Pulmonary artery endothelial cell (primary cell): ENCODE measurements at regions not wholly inside any gene's neighbourhood (a gene's known extent, or its start where the extent isn't known, plus 50 kb on each side); places are given as distances from the start of the nearest gene placed in this dataset.
"Not testable (repeated sequence)": the region's sequence is repeated elsewhere in the genome, so short reads cannot be mapped to it uniquely, and the experiment has no call there.

Experiments
- DNase-seq: peaks from one replicate; pipeline ENCODE4 v3.0.0-alpha.2; 2011; ENCODE audit warnings: low read depth, low spot score

GRCh38 chr4:31259119-31259518, 539.0 kb downstream of the PCDH7 start:
- DNase-seq: no peak

DNA sequence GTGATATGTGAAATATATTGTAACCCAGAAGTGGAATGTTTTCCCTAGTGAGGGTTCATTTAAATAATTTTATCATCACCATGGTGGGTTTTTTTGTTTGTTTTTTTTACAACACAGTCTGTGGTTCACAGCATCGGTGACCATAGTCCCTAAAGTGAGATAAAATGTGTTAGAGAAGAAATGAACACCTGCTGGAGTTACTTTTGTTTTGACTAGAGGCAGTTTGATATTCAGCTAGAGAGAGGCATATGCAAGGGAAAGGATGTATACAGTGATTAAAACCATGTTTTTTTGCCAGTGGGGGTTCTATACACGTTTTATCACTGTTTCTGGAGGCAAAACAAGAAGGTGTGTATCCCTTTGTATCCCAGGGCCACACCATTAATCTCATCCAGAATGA, 541.5 kb downstream of the PCDH7 start:
- no peak for DNase-seq

DNA sequence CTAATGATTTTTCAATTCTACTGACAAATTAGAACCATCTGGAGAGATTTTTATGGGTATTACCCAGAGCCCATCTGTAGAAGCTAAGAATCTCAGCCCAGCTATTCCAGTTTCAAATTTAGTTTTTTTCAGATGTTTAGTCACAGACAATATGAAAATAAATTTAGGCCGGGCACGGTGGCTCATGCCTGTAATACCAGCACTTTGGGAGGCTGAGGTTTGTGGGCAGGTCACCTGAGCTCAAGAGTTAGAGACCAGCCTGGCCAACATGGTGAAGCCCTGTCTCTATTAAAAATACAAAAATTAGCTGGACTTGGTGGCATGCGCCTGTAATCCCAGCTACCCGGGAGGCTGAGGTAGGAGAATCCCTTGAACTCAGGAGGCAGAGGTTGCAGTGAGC, 545.9 kb downstream of the PCDH7 start:
- DNase-seq: not testable (repeated sequence)

- no peak for DNase-seq
Observed at GRCh38 chr4:31272331-31273061, 552.3 kb downstream of the PCDH7 start.

DNA sequence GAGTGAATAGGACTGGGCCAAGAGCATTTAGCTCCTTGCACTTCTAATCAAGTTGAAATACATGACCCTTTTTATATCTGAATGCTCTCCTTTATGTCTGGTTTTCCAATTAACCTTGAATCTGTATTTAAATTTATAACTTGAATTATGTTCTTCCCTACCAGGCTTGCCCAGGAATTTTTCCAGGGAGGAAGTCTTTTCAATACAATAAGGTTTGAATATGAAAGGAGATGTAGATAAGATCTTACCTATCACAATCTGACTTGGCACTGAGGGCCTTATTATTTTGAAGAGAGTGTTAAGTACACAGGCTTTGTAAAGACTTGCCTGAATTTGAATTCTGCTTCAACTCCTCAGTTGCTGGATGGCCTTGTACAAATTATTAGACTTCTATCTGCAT, 555.7 kb downstream of the PCDH7 start:
- DNase-seq: no peak

DNA sequence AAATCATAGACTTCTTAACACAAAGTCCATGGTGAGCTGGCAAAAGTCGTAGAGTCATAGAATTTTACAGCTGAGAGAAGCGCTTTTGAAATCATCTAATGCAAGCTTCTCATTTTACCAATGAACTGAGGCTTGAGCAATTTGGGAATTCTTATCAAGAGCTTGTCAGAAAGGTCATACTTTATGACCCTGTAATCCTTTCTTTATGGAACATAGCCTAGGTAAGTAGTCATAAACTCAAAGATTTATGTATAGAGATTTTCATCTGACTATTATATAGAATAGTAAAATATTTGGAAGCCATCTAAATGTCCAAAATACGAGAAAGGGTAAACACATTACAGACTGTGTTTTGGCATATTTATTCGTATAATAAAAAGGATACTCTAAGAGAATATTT, 563.5 kb downstream of the PCDH7 start:
- DNase-seq: no peak

- DNase-seq: no peak
Observed at GRCh38 chr4:31290836-31291235, 570.7 kb downstream of the PCDH7 start.

- no peak for DNase-seq
Observed at GRCh38 chr4:31291238-31291637, 571.1 kb downstream of the PCDH7 start.

- no peak for DNase-seq
Observed at GRCh38 chr4:31294655-31295480, 574.7 kb downstream of the PCDH7 start.

DNA sequence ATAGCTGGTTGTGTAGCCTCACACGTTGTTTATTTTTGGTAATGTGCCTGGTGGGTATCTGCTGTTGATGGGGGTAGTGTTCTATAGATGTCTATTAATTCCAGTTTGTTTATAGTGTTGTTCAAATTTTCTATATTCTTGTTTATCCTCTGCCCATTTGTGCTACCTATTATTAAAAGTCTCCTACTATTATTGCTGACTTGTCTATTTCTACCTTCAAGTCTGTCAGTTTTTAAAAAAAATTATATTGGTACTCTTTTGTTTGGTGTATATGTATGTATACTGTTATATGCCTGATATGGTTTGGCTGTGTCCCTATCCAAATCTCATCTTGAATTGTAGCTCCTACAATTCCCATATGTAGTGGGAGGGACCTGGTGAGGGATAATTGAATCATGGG, 578.6 kb downstream of the PCDH7 start:
- DNase-seq: no peak

DNA sequence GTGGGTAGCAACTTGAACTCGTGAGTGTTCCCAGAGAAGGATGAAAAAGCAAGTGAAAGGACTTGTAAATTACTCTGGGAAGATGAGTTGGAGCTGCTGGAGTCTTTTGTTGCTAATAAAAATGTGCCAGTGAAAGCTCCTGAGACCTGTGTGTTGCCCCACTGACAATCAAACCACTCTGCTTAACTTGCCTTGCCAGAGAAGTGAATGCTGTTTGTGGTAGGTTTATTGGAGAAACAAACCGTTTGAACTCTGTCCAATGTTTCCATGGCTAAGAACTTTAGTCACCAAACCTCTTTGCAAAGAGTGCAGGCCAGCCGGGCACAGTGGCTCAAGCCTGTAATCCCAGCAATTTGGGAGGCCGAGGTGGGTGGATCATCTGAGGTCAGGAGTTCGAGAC, 586.9 kb downstream of the PCDH7 start:
- DNase-seq: no peak

DNA sequence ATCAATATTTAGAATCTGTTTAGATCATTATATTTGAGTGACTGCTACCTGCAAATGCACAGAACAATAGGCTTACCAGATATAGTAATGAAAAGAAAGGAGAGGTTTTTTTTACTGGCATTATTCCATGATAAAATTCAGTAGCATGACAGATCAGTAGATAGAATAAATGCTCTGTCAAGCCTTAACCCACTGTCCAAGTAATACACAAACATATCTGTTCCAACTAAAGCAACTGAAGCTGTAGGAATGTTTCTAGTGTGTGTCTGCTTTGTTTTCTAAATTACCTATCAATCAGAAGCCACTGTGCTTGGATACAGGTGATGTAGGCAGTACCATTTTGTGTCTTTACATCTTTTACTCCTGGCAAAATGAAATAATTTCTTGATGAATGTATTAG, 604.6 kb downstream of the PCDH7 start:
- no peak for DNase-seq

- DNase-seq: no peak
Observed at GRCh38 chr4:31325300-31325699, 605.1 kb downstream of the PCDH7 start.

DNA sequence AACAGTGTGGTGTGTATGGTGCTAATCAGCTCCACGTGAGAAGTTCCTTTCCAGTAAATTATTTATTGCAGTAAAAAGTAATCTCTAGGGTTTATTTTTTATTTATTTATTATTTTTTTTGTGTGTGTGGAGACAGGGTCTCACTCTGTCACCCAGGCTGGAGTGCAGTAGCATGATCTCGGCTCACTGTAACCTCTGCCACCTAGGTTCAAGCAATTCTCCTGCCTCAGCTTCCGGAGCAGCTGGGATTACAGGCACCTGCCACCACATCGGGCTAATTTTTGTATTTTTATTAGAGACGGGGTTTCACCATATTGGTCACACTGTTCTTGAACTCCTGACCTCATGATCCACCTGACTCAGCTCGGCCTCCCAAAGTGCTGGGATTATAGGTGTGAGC, 606.9 kb downstream of the PCDH7 start:
- DNase-seq: no peak

DNA sequence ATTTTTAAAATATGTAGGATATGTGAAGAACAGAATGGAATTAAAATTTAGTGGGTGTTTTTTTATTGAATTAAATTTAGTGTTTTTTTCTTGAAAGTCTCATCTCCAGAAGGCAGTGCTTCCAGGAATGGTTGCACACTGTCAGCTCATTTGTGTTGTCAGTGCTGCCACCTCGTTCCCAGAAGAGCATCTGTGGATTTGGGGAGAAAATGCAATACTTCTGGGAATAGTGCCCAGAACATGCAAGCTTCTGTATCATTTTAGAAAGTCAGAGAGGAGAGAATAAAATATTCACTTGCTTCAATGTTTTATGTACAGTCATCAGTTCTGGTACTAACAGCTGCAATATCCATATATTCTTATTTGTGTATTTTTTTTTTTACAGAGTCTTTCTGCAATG, 608.8 kb downstream of the PCDH7 start:
- DNase-seq: no peak

GRCh38 chr4:31334086-31334910, 614.1 kb downstream of the PCDH7 start:
- DNase-seq: no peak

GRCh38 chr4:31338000-31338399, 617.8 kb downstream of the PCDH7 start:
- DNase-seq: no peak

DNA sequence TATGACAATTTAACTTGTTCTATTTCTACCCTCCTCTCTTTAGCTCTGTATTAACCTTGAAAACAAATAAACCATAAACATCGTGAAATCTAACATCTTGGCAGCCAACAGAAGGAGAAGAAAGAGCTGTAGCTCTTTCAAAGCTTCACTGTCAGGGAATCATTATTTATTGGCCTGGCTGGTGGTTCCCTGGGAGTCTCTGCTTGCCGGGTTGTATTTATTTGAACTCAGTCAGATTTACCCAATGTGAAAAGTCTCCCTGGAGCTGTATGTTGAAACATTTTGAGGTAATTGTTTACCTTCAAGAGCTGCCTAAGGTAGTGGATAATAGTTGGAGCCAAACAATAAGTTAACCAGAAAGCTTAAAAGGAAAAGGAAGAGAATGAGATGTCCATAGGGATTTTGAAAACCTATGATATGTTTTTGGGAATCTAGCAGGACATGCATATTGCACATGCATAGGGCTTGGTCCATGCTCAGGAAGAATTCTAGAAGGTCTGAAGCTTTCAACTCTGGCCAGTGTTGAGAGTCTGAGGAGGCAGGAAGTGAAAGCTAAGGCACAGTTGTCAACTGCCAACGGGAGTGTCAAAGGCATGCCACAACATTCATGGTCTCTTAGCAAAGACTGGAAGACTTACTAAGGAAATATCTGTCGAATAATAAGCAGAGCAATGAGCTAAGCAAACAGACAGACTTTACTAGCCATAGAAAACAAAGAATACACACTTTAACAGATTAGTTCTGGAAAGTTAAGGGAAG, 621.6 kb downstream of the PCDH7 start:
- DNase-seq: no peak

GRCh38 chr4:31343061-31343460, 622.9 kb downstream of the PCDH7 start:
- no peak for DNase-seq

DNA sequence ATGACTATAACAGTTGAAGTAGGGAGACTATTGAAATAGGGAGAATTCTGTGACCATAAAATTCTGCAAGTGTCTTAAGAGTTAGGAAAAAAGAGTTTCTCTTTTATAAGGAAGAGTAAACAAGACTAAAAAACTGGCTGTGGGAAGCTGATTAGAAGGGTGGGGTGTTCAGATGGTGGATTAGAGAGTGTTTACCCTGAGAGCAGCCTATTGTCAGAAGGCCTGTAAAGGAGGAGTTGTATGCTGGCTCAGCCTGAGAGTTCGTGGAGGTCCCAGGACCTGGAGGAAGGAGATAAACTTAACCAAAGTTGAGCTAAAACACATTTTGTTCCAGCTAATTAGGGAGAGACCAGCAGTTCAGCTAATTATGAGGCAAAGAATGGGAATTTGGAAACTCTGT, 629.7 kb downstream of the PCDH7 start:
- no peak for DNase-seq

- DNase-seq: no peak
Observed at GRCh38 chr4:31351695-31352094, 631.5 kb downstream of the PCDH7 start.
